Neural cell (in vitro differentiated cells): ENCODE measurements at regions not wholly inside any gene's neighbourhood (a gene's known extent, or its start where the extent isn't known, plus 50 kb on each side); places are given as distances from the start of the nearest gene placed in this dataset.

Source experiments
- CTCF ChIP-seq: fragments of 450-650 bp; IDR thresholded peaks from 2 replicates; pipeline ENCODE4 v1.5.1; 2014; ENCODE audit warnings: antibody characterized with exemption, mild to moderate bottlenecking, moderate library complexity; ENCODE audit not compliant: poor library complexity, severe bottlenecking
- POLR2AphosphoS5 ChIP-seq: IDR thresholded peaks from 2 replicates; pipeline ENCODE4 v1.6.1; 2012
- RAD21 ChIP-seq: fragments of 450-650 bp; conservative IDR thresholded peaks from 2 replicates; pipeline ENCODE4 v1.6.1; 2014; ENCODE audit warnings: antibody characterized with exemption, mild to moderate bottlenecking, moderate library complexity
- REST ChIP-seq: IDR thresholded peaks from 2 replicates; pipeline ENCODE4 v1.6.1; 2012; ENCODE audit warnings: borderline replicate concordance
- TAF1 ChIP-seq: IDR thresholded peaks from 2 replicates; pipeline ENCODE4 v1.6.1; 2012; ENCODE audit warnings: low read depth

- TF ChIP-seq TAF1 (no peak), CTCF (no peak), RAD21 (no peak), POLR2AphosphoS5 (no peak), REST (no peak)
These were observed 310.5 kb upstream of the TRPM3 start for GRCh38 chr9:71431931-71432330.
